DOHH2 (cell line): ENCODE measurements at regions not wholly inside any gene's neighbourhood (a gene's known extent, or its start where the extent isn't known, plus 50 kb on each side); places are given as distances from the start of the nearest gene placed in this dataset.

Source experiments
- H3F3A ChIP-seq: fragments of 200-600 bp; sonication (generic), shearing (Covaris generic); 2 replicates; pipeline ENCODE4 v1.6.0; 2016; ENCODE audit warnings: antibody characterized with exemption, mild to moderate bottlenecking; ENCODE audit not compliant: control insufficient read depth, insufficient read depth
- H3K27ac ChIP-seq: fragments of 200-600 bp; sonication (generic); 2 replicates; pipeline ENCODE4 v1.5.1; 2014; ENCODE audit warnings: low read depth, mild to moderate bottlenecking, low read length, moderate library complexity
- H3K27me3 ChIP-seq: fragments of 200-600 bp; sonication (generic); 2 replicates; pipeline ENCODE4 v1.6.1; 2014; ENCODE audit warnings: mild to moderate bottlenecking, low read length, mixed read lengths; ENCODE audit not compliant: control insufficient read depth
- H3K36me3 ChIP-seq: fragments of 200-600 bp; sonication (generic); 2 replicates; pipeline ENCODE4 v1.6.1; 2014; ENCODE audit warnings: mild to moderate bottlenecking, low read length, moderate library complexity, mixed read lengths; ENCODE audit not compliant: control insufficient read depth
- H3K4me1 ChIP-seq: fragments of 200-600 bp; sonication (generic); 2 replicates; pipeline ENCODE4 v1.6.1; 2014; ENCODE audit warnings: mild to moderate bottlenecking, low read length, mixed read lengths; ENCODE audit not compliant: control insufficient read depth
- H3K4me2 ChIP-seq: fragments of 200-600 bp; sonication (generic); 2 replicates; pipeline ENCODE4 v1.6.0; 2014; ENCODE audit warnings: mild to moderate bottlenecking, low read length, moderate library complexity
- H3K4me3 ChIP-seq: fragments of 200-600 bp; sonication (generic); 2 replicates; pipeline ENCODE4 v1.5.1; 2014; ENCODE audit warnings: mild to moderate bottlenecking, low read length, mixed read lengths
- H3K79me2 ChIP-seq: fragments of 200-600 bp; sonication (generic); 2 replicates; pipeline ENCODE4 v1.6.1; 2014; ENCODE audit warnings: mild to moderate bottlenecking, low read length, mixed read lengths; ENCODE audit not compliant: control insufficient read depth
- H3K9me2 ChIP-seq: fragments of 200-600 bp; sonication (generic); replicated peaks from 2 replicates; pipeline ENCODE4 v1.6.1; 2014; ENCODE audit warnings: mild to moderate bottlenecking, low read length, mixed read lengths; ENCODE audit not compliant: control insufficient read depth
- H3K9me3 ChIP-seq: fragments of 200-600 bp; sonication (generic); 2 replicates; pipeline ENCODE4 v1.6.1; 2014; ENCODE audit warnings: antibody characterized with exemption, low read length, mixed read lengths; ENCODE audit not compliant: control insufficient read depth, insufficient read depth
- H4K20me1 ChIP-seq: fragments of 200-600 bp; sonication (generic); 2 replicates; pipeline ENCODE4 v1.6.0; 2014; ENCODE audit warnings: low read depth, mild to moderate bottlenecking, antibody characterized with exemption, low read length, moderate library complexity; ENCODE audit not compliant: control insufficient read depth, insufficient read depth
- EZH2phosphoT487 ChIP-seq: fragments of 200-600 bp; sonication (generic); IDR thresholded peaks from 2 replicates; pipeline ENCODE4 v1.6.1; 2017; ENCODE audit warnings: borderline replicate concordance, mild to moderate bottlenecking, antibody characterized with exemption, low read length, moderate library complexity, mixed read lengths
- TF ChIP-seq, protein P1 (sequence below): fragments of 200-600 bp; sonication (generic); IDR thresholded peaks from one replicate; pipeline ENCODE4 v1.5.1; 2014; ENCODE audit warnings: antibody characterized with exemption, mild to moderate bottlenecking, low read depth, low read length; ENCODE audit not compliant: poor library complexity, severe bottlenecking

DNA sequence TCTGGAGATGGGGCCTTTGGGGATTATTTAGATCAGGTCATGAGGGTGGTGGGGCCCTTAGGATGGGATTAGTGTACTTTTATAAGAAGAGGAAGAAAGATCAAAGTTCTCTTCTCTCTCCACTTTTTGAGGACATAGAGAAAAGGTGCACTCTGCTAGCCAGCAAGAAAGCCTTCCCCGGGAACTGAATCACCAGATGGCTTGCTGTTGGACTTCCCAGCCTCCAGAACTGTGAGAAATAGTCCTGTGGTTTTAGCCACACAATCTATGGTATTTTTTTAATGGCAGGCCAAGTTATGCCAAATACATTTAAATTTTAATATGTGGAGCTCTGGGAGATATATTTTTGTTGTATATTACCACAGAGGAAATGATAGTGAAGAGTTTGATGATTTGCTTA is 385.8 kb downstream of the KLF12 start:
- Histone ChIP-seq H3K27me3 (no peaks in the 10 kb centered on the region), H3K36me3 (no peaks in the 10 kb centered on the region), H3K79me2 (no peaks in the 10 kb centered on the region), H3K9me3 (no peaks in the 10 kb centered on the region), H3K9me2 (no peaks in the 10 kb centered on the region), H3K27ac (no peak overlapping the region), H4K20me1 (no peaks in the 10 kb centered on the region), H3K4me3 (no peak overlapping the region), H3K4me2 (no peak overlapping the region), H3F3A (no peaks in the 10 kb centered on the region), H3K4me1 (no peaks in the 10 kb centered on the region)
- TF ChIP-seq, protein P1, sequence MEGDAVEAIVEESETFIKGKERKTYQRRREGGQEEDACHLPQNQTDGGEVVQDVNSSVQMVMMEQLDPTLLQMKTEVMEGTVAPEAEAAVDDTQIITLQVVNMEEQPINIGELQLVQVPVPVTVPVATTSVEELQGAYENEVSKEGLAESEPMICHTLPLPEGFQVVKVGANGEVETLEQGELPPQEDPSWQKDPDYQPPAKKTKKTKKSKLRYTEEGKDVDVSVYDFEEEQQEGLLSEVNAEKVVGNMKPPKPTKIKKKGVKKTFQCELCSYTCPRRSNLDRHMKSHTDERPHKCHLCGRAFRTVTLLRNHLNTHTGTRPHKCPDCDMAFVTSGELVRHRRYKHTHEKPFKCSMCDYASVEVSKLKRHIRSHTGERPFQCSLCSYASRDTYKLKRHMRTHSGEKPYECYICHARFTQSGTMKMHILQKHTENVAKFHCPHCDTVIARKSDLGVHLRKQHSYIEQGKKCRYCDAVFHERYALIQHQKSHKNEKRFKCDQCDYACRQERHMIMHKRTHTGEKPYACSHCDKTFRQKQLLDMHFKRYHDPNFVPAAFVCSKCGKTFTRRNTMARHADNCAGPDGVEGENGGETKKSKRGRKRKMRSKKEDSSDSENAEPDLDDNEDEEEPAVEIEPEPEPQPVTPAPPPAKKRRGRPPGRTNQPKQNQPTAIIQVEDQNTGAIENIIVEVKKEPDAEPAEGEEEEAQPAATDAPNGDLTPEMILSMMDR: no peak
- TF ChIP-seq EZH2phosphoT487: no peak

- no peaks in the 10 kb centered on the region for H3K9me3 ChIP-seq
- H3K4me2 ChIP-seq: no peak overlapping the region
- no peaks in the 10 kb centered on the region for H3K9me2 ChIP-seq
- no peaks in the 10 kb centered on the region for H3F3A ChIP-seq
- H3K27ac ChIP-seq: no peak overlapping the region
- no peak for TF ChIP-seq EZH2phosphoT487
- TF ChIP-seq, protein P1: no peak
- no peaks in the 10 kb centered on the region for H3K36me3 ChIP-seq
- no peaks in the 10 kb centered on the region for H3K27me3 ChIP-seq
- H3K79me2 ChIP-seq: no peaks in the 10 kb centered on the region
- H3K4me1 ChIP-seq: no peaks in the 10 kb centered on the region
- no peak overlapping the region for H3K4me3 ChIP-seq
- no peaks in the 10 kb centered on the region for H4K20me1 ChIP-seq
These were observed 389.0 kb downstream of the KLF12 start for GRCh38 chr13:73745190-73745589.

- no peak overlapping the region for H3K4me3 ChIP-seq
- H3K9me2 ChIP-seq: no peaks in the 10 kb centered on the region
- TF ChIP-seq, protein P1: no peak
- no peak for TF ChIP-seq EZH2phosphoT487
- H3K4me2 ChIP-seq: no peak overlapping the region
- no peaks in the 10 kb centered on the region for H3K36me3 ChIP-seq
- H3K79me2 ChIP-seq: no peaks in the 10 kb centered on the region
- no peak overlapping the region for H3K27ac ChIP-seq
- no peaks in the 10 kb centered on the region for H3F3A ChIP-seq
- no peaks in the 10 kb centered on the region for H4K20me1 ChIP-seq
- no peaks in the 10 kb centered on the region for H3K4me1 ChIP-seq
- no peaks in the 10 kb centered on the region for H3K27me3 ChIP-seq
- H3K9me3 ChIP-seq: no peaks in the 10 kb centered on the region
These were observed 391.2 kb downstream of the KLF12 start for GRCh38 chr13:73742982-73743381.

DNA sequence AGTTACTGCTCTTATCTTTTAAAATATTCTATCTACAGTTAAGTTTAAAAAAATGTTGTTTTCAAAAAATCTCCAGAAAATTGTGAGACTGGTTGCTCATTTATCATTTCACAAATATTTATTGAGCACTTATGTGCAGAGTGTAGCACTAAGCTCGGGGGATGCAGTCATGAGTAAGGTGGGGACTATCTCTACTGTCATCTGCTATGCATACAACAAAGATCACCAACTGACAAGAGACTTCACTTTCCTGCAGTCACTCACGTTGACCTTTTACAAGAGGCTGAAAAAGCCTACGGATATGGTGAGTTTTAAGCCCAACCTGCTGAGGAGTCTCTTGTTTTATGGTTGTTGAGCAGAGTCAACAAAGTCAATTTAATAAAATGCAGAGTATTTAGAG is 392.5 kb downstream of the KLF12 start:
- H3K4me3 ChIP-seq: no peak overlapping the region
- TF ChIP-seq, protein P1: no peak
- no peak for TF ChIP-seq EZH2phosphoT487
- H3K4me2 ChIP-seq: no peak overlapping the region
- no peaks in the 10 kb centered on the region for H3K9me2 ChIP-seq
- no peaks in the 10 kb centered on the region for H3K27me3 ChIP-seq
- H3K36me3 ChIP-seq: no peaks in the 10 kb centered on the region
- no peaks in the 10 kb centered on the region for H3K79me2 ChIP-seq
- H3F3A ChIP-seq: no peaks in the 10 kb centered on the region
- no peaks in the 10 kb centered on the region for H3K4me1 ChIP-seq
- no peaks in the 10 kb centered on the region for H3K9me3 ChIP-seq
- no peak overlapping the region for H3K27ac ChIP-seq
- no peaks in the 10 kb centered on the region for H4K20me1 ChIP-seq
